Fibroblast of the aortic adventitia (primary cell): ENCODE measurements at regions not wholly inside any gene's neighbourhood (a gene's known extent, or its start where the extent isn't known, plus 50 kb on each side); places are given as distances from the start of the nearest gene placed in this dataset.

ENCODE experiments used
- DNase-seq: peaks from one replicate; pipeline ENCODE4 v3.0.0-alpha.2; 2010; ENCODE audit warnings: low read depth
- H3K4me3 ChIP-seq: 2 replicates; pipeline ENCODE4 v1.5.1; 2011; ENCODE audit warnings: low read depth, mild to moderate bottlenecking, control low read depth, low read length, moderate library complexity
- TF ChIP-seq, protein P1 (sequence below): IDR thresholded peaks from 2 replicates; pipeline ENCODE4 v1.5.1; 2011; ENCODE audit warnings: mild to moderate bottlenecking, low read length, control low read depth, inconsistent platforms; ENCODE audit not compliant: insufficient read depth

DNA sequence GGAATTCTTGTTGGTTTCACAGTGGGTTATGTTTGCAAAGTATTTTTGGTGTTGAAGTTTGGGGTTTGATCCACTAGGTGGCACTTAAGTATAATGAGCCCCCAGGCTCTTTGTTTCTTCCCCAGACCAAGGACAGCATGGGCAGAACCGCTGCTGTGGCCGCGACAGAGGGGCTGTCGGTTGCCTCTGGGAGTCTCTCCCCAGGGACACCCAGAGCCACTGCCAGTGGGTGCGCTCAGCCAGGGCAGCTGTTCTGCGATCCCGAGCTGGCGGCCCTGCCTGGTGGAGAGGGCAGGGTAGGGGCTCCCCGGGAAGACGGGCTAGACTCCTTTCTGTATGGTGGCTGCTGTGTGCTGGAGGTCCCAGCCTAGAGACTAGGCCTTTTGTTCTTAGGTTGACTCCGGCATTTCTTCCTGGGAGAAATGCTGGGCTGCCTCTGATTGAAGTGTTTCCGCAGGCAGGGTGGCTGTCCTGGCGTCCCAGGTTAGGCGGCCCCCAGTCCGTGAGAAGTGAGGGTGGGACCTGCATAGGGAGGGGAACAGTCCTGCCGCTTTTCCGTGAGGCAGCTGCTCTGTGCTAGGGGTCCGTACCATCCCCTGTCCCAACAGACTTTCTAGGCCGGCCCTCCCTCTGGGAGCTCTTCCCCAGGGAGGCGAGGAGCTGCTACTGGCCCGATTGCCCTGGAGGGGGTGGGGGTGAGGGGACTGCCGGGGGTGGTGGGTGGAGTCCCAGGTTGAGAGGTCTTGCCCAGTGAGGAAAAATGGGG is 253.1 kb upstream of the PELI2 start:
- H3K4me3 ChIP-seq = no peak overlapping the region
- no peak for DNase-seq
- TF ChIP-seq, protein P1, sequence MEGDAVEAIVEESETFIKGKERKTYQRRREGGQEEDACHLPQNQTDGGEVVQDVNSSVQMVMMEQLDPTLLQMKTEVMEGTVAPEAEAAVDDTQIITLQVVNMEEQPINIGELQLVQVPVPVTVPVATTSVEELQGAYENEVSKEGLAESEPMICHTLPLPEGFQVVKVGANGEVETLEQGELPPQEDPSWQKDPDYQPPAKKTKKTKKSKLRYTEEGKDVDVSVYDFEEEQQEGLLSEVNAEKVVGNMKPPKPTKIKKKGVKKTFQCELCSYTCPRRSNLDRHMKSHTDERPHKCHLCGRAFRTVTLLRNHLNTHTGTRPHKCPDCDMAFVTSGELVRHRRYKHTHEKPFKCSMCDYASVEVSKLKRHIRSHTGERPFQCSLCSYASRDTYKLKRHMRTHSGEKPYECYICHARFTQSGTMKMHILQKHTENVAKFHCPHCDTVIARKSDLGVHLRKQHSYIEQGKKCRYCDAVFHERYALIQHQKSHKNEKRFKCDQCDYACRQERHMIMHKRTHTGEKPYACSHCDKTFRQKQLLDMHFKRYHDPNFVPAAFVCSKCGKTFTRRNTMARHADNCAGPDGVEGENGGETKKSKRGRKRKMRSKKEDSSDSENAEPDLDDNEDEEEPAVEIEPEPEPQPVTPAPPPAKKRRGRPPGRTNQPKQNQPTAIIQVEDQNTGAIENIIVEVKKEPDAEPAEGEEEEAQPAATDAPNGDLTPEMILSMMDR = no peak

DNA sequence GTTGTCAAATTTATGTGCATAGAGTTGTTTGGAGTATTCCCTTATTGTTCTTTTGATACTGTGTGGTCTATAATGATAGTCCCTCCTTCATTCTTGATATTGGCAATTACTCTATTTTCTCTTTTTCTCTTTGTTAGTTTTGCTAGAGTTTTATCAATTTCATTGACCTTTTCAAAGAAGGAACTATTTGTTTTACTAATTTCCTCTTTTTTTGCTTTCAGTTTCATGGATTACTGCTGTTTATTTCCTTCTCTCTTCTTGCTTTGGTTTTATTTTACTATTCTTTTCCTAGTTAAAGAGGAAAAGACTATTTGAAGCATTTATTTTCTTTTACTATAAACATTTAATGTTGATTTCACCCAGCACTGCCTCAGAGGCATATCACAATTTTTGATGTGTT is 250.9 kb upstream of the PELI2 start:
- TF ChIP-seq, protein P1 = no peak
- no peak overlapping the region for H3K4me3 ChIP-seq
- no peak for DNase-seq

DNA sequence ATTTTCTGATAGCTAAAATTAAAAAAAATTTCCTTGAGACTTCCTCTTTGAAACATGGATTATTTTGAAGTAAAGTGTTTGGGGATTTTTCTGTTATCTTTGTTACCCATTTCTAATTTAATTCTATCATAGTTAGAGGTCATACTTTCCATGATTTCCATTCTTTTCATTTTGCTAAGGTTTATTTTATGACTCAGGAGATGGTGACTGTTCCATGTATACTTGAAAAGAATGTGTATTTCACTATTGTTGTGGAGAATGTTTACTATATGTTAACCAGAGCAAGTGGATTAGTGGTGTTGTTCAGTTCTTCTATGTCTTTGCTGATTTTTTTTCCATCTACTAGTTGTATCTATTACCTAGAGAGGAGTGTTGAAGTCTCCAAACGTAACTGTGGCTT is 250.5 kb upstream of the PELI2 start:
- TF ChIP-seq, protein P1 = no peak
- DNase-seq = peak; percentile 20
- no peak overlapping the region for H3K4me3 ChIP-seq

DNA sequence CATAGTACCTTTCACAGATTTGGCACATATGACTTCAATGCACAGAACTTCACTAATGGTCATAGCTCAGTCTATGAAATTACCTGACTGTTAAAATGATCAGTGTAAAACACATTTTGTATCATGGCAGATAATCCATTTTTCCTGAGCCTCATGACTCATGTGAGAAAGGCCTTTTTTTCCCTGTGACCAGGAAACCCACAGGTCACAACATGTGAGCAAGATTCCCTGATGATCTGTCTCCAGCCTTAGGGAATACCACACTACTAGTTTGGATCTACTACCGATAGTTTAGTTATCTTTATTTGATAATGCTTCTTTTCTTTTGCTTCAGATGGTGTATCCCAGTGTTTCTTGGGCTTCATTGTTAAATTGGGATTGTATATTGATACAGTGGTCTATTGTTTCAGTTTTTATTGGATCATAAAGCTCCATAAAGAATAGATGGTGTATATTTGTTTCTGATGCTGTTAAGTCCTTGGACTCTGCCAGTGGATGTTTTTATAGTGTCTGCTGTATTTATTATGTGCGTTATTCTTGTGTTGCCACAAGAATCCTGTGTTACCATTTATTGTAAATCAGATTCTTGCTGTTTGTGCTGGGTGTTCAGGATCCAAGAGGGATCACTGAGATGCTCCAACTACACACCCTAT is 248.7 kb upstream of the PELI2 start:
- no peak for DNase-seq
- TF ChIP-seq, protein P1 = no peak
- H3K4me3 ChIP-seq = no peak overlapping the region

DNA sequence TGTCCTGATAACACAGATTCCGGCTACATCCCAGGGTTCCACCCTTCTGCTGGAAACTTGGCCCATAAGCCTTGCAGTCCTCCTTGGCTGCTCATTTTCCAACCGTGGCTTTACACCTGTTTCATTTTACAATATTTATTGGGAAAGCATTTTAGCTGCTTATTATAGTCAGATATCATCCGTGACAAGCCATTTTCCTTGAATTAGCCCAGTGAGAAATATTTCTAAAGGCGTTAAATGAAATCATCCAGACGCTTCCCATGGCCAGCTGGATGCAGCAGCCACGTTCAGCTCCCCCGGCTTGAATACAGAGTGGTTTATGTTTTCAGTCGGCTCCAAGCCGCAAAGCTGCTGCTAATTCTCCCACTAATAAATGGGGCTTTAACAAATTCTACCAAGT is 245.0 kb upstream of the PELI2 start:
- TF ChIP-seq, protein P1 = no peak
- DNase-seq = no peak
- H3K4me3 ChIP-seq = no peak overlapping the region

DNA sequence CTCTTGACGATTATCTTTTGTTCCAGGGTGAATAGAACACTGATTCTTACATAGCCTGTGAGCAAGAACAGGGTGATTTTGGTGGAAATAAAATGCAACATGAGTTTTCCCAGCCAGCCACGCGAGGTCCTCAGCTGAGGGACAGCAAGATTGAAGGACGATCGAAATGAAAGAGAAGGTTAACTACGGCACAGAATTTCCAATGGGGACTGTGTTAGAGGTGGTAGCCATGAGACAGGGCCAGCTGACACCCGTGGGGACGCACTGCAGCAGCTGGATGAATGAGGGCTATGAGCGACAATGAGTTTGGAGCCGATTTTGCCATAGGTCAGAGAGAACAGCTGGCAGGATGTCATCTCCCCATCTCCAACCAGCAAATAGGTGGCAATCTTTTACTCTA is 243.4 kb upstream of the PELI2 start:
- peak overlapping the region; percentile 44 for H3K4me3 ChIP-seq
- TF ChIP-seq, protein P1 = peak; percentile 14
- peak; percentile 9 for DNase-seq

DNA sequence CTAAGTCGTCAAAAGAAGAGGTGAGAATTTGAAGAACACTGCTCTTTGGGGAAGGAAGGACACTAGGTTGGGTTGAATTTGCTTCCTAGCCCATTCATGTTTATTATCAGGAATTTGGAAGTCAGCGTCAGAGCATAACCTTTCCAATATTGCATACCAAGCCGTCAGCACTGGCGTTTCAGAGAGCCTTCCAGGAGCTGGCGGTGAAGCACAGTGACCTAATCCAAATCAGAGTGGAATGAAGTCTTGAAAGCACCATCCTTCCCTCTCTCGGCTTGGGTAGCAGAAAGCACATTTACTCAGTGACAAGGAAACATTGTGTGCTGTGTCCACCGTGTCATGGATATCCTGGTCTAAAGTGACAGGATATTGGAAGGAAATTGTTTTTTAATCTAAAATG is 240.3 kb upstream of the PELI2 start:
- peak; percentile 76 for DNase-seq
- TF ChIP-seq, protein P1 = no peak
- no peak overlapping the region for H3K4me3 ChIP-seq
